HEK293 (cell line): ENCODE measurements at regions not wholly inside any gene's neighbourhood (a gene's known extent, or its start where the extent isn't known, plus 50 kb on each side); places are given as distances from the start of the nearest gene placed in this dataset.

Experiments used
- CTCF ChIA-PET: fragments of 350-600 bp; formaldehyde crosslinking; extraction: SDS; loops from one replicate; lab custom pipeline; 2021; ENCODE audit warnings: antibody characterized with exemption; lab: Yijun Ruan, JAX
- POLR2A ChIA-PET: fragments of 300-600 bp; formaldehyde crosslinking; extraction: SDS; loops from one replicate; lab custom pipeline; 2020; ENCODE audit warnings: antibody characterized with exemption, inconsistent platforms; lab: Yijun Ruan, JAX
- H3K27ac ChIP-seq: fragments of 200-500 bp; sonication (Bioruptor generic); 2 replicates; pipeline ENCODE4 v1.5.1; 2014; ENCODE audit warnings: low read depth, low read length, control low read depth, inconsistent platforms; ENCODE audit errors: extremely low read depth
- H3K36me3 ChIP-seq, 2 experiments: fragments of 200-500 bp in 1 of 2; sonication (Bioruptor generic) in 1 of 2; 1 replicate in 1 of 2; 2 replicates in 1 of 2; pipeline ENCODE4 v1.5.1; 2014 to 2017; ENCODE audit warnings: inconsistent platforms in 2 of 2, low read length in 2 of 2; ENCODE audit not compliant: control insufficient read depth in 2 of 2, insufficient read depth in 1 of 2
- H3K4me1 ChIP-seq: fragments of 200-500 bp; sonication (Bioruptor generic); 2 replicates; pipeline ENCODE4 v1.5.1; 2014; ENCODE audit warnings: mild to moderate bottlenecking, low read length, inconsistent platforms; ENCODE audit not compliant: control insufficient read depth, insufficient read depth
- H3K4me3 ChIP-seq: 2 replicates; pipeline ENCODE4 v1.5.1; 2011; ENCODE audit warnings: low read depth, mild to moderate bottlenecking, control low read depth, low read length, moderate library complexity
- H3K9me3 ChIP-seq: fragments of 200-500 bp; sonication (Bioruptor generic); 2 replicates; pipeline ENCODE4 v1.5.1; 2014; ENCODE audit warnings: low read depth, low read length, inconsistent platforms; ENCODE audit not compliant: control insufficient read depth, insufficient read depth
- FEZF1 ChIP-seq: fragments of 450-650 bp; formaldehyde crosslinking; IDR thresholded peaks from 2 replicates; pipeline ENCODE4 v1.5.1; 2016; ENCODE audit warnings: missing biosample characterization, missing genetic modification characterization
- HOXC10 ChIP-seq: sonication (generic); formaldehyde crosslinking; IDR thresholded peaks from 2 replicates; pipeline ENCODE4 v1.8.1; 2023; ENCODE audit warnings: mild to moderate bottlenecking, missing genetic modification reagents
- ZFHX2 ChIP-seq: fragments of 450-650 bp; formaldehyde crosslinking; conservative IDR thresholded peaks from 2 replicates; pipeline ENCODE4 v1.5.1; 2016; ENCODE audit warnings: missing biosample characterization, missing genetic modification characterization
- ZNF133 ChIP-seq: fragments of 450-650 bp; formaldehyde crosslinking; IDR thresholded peaks from 2 replicates; pipeline ENCODE4 v1.5.1; 2016; ENCODE audit warnings: missing biosample characterization, missing genetic modification characterization
- ZNF266 ChIP-seq: fragments of 450-650 bp; formaldehyde crosslinking; IDR thresholded peaks from 2 replicates; pipeline ENCODE4 v1.5.1; 2016; ENCODE audit warnings: missing biosample characterization, missing genetic modification characterization, low read depth
- ZNF274 ChIP-seq, 2 experiments: fragments of 200-500 bp in 1 of 2; fragments of 450-650 bp in 1 of 2; sonication (Bioruptor generic) in 1 of 2; formaldehyde crosslinking in 1 of 2; IDR thresholded peaks; 2 replicates each; pipeline versions ENCODE4 v1.5.1 to v1.6.1; 2014 to 2016; ENCODE audit warnings: borderline replicate concordance in 1 of 2, inconsistent platforms in 1 of 2, low read length in 1 of 2, missing biosample characterization in 1 of 2, missing genetic modification characterization in 1 of 2
- ZNF302 ChIP-seq: fragments of 450-650 bp; formaldehyde crosslinking; IDR thresholded peaks from 2 replicates; pipeline ENCODE4 v1.5.1; 2016; ENCODE audit warnings: missing biosample characterization, missing genetic modification characterization, low read depth
- ZNF433 ChIP-seq: fragments of 450-650 bp; formaldehyde crosslinking; IDR thresholded peaks from 2 replicates; pipeline ENCODE4 v1.5.1; 2016; ENCODE audit warnings: missing biosample characterization, missing genetic modification characterization, low read depth
- ZNF48 ChIP-seq: fragments of 450-650 bp; formaldehyde crosslinking; IDR thresholded peaks from 2 replicates; pipeline ENCODE4 v1.5.1; 2016; ENCODE audit warnings: missing biosample characterization, missing genetic modification characterization
- ZNF561 ChIP-seq: fragments of 450-650 bp; IDR thresholded peaks from 2 replicates; pipeline ENCODE4 v1.5.1; 2018; ENCODE audit warnings: missing biosample characterization, missing genetic modification characterization, borderline replicate concordance
- ZNF571 ChIP-seq: fragments of 450-650 bp; formaldehyde crosslinking; IDR thresholded peaks from 2 replicates; pipeline ENCODE4 v1.5.0; 2017; ENCODE audit warnings: missing biosample characterization, missing genetic modification characterization
- ZNF626 ChIP-seq: fragments of 450-650 bp; sonication (Bioruptor Pico); formaldehyde crosslinking; IDR thresholded peaks from 2 replicates; pipeline ENCODE4 v1.5.1; 2018; ENCODE audit warnings: missing biosample characterization, missing genetic modification characterization, inconsistent platforms
- ZNF76 ChIP-seq: fragments of 450-650 bp; formaldehyde crosslinking; IDR thresholded peaks from 2 replicates; pipeline ENCODE4; 2016; ENCODE audit warnings: low read depth, missing biosample characterization, missing genetic modification characterization, borderline replicate concordance
- TF ChIP-seq, protein P1 (sequence below): fragments of 450-650 bp; formaldehyde crosslinking; IDR thresholded peaks from 2 replicates; pipeline ENCODE4 v1.5.1; 2016; ENCODE audit warnings: missing biosample characterization, missing genetic modification characterization
- TF ChIP-seq, protein P2 (sequence below): fragments of 450-650 bp; formaldehyde crosslinking; IDR thresholded peaks from 2 replicates; pipeline ENCODE4 v1.5.1; 2016; ENCODE audit warnings: missing biosample characterization, missing genetic modification characterization, low read depth
- TF ChIP-seq, protein P3 (sequence below): fragments of 450-650 bp; formaldehyde crosslinking; IDR thresholded peaks from 2 replicates; pipeline ENCODE4 v1.5.1; 2016; ENCODE audit warnings: missing biosample characterization, missing genetic modification characterization
- TF ChIP-seq, protein P4 (sequence below): fragments of 450-650 bp; formaldehyde crosslinking; IDR thresholded peaks from 2 replicates; pipeline ENCODE4 v1.5.1; 2016; ENCODE audit warnings: missing biosample characterization, missing genetic modification characterization
- TF ChIP-seq, protein P5 (sequence below): fragments of 450-650 bp; formaldehyde crosslinking; IDR thresholded peaks from 2 replicates; pipeline ENCODE4 v1.5.1; 2016; ENCODE audit warnings: missing biosample characterization, missing genetic modification characterization
- TF ChIP-seq, protein P6 (sequence below): fragments of 450-650 bp; formaldehyde crosslinking; IDR thresholded peaks from 2 replicates; pipeline ENCODE4 v1.5.1; 2016; ENCODE audit warnings: missing biosample characterization, missing genetic modification characterization
- TF ChIP-seq, protein P7 (sequence below): fragments of 450-650 bp; formaldehyde crosslinking; IDR thresholded peaks from 2 replicates; pipeline ENCODE4 v1.5.1; 2017; ENCODE audit warnings: missing biosample characterization, missing genetic modification characterization

DNA sequence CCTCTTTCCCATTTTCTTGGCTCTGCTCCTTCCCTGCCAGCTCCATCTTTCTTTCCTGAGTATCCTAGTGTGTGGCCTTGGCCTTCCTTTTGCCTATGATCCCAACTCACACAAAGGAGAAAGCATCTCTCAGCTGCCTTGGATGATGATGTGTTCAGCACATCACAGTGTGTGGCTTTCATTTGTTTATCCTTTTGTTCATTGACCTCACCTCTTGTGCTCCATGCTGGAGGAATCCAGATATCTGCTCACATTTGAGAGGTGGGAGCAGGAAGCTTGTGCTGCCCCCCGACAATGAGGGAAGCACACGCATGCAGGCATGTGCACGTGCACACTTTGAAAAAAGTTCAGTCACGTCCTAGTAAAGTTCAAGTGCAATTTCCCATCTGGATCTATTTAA, 131.0 kb downstream of the SMIM20 start:
- ChIA-PET CTCF (interaction anchor here (0.9 kb wide), 1 partner anchor 57 kb away, joined by 3 read pairs; no protein-coding TSS in a partner anchor), POLR2A (no interaction called here)
- no peak overlapping the region for H3K4me3 ChIP-seq
- no peaks in the 10 kb centered on the region for H3K4me1 ChIP-seq
- H3K27ac ChIP-seq: no peak overlapping the region
- TF ChIP-seq ZNF571 (tag by site-specific recombination) (no peak), ZNF48 (tag by site-specific recombination) (no peak), ZNF133 (tag by site-specific recombination) (no peak), ZNF561 (no peak), ZNF302 (tag by site-specific recombination) (no peak), ZFHX2 (tag by site-specific recombination) (no peak), HOXC10 (CRISPR knock-in tag) (no peak), ZNF274 (IDR thresholded peaks at IDR 0.05; ENCODE audit: low read length) (no peak), ZNF274 (tag by site-specific recombination; IDR thresholded peaks at IDR 0.05; ENCODE audit: borderline replicate concordance) (no peak), ZNF626 (tag by site-specific recombination) (no peak), ZNF266 (tag by site-specific recombination) (no peak), ZNF76 (tag by site-specific recombination) (no peak), ZNF433 (no peak), FEZF1 (tag by site-specific recombination) (no peak)
- TF ChIP-seq, protein P1, sequence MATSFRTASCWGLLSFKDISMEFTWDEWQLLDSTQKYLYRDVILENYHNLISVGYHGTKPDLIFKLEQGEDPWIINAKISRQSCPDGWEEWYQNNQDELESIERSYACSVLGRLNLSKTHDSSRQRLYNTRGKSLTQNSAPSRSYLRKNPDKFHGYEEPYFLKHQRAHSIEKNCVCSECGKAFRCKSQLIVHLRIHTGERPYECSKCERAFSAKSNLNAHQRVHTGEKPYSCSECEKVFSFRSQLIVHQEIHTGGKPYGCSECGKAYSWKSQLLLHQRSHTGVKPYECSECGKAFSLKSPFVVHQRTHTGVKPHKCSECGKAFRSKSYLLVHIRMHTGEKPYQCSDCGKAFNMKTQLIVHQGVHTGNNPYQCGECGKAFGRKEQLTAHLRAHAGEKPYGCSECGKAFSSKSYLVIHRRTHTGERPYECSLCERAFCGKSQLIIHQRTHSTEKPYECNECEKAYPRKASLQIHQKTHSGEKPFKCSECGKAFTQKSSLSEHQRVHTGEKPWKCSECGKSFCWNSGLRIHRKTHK: no peak
- TF ChIP-seq, protein P2, sequence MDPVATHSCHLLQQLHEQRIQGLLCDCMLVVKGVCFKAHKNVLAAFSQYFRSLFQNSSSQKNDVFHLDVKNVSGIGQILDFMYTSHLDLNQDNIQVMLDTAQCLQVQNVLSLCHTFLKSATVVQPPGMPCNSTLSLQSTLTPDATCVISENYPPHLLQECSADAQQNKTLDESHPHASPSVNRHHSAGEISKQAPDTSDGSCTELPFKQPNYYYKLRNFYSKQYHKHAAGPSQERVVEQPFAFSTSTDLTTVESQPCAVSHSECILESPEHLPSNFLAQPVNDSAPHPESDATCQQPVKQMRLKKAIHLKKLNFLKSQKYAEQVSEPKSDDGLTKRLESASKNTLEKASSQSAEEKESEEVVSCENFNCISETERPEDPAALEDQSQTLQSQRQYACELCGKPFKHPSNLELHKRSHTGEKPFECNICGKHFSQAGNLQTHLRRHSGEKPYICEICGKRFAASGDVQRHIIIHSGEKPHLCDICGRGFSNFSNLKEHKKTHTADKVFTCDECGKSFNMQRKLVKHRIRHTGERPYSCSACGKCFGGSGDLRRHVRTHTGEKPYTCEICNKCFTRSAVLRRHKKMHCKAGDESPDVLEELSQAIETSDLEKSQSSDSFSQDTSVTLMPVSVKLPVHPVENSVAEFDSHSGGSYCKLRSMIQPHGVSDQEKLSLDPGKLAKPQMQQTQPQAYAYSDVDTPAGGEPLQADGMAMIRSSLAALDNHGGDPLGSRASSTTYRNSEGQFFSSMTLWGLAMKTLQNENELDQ (tag by site-specific recombination): no peak
- TF ChIP-seq, protein P3, sequence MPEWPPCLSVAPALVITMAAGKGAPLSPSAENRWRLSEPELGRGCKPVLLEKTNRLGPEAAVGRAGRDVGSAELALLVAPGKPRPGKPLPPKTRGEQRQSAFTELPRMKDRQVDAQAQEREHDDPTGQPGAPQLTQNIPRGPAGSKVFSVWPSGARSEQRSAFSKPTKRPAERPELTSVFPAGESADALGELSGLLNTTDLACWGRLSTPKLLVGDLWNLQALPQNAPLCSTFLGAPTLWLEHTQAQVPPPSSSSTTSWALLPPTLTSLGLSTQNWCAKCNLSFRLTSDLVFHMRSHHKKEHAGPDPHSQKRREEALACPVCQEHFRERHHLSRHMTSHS: no peak
- TF ChIP-seq, protein P4, sequence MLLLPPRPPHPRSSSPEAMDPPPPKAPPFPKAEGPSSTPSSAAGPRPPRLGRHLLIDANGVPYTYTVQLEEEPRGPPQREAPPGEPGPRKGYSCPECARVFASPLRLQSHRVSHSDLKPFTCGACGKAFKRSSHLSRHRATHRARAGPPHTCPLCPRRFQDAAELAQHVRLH: no peak
- TF ChIP-seq, protein P5, sequence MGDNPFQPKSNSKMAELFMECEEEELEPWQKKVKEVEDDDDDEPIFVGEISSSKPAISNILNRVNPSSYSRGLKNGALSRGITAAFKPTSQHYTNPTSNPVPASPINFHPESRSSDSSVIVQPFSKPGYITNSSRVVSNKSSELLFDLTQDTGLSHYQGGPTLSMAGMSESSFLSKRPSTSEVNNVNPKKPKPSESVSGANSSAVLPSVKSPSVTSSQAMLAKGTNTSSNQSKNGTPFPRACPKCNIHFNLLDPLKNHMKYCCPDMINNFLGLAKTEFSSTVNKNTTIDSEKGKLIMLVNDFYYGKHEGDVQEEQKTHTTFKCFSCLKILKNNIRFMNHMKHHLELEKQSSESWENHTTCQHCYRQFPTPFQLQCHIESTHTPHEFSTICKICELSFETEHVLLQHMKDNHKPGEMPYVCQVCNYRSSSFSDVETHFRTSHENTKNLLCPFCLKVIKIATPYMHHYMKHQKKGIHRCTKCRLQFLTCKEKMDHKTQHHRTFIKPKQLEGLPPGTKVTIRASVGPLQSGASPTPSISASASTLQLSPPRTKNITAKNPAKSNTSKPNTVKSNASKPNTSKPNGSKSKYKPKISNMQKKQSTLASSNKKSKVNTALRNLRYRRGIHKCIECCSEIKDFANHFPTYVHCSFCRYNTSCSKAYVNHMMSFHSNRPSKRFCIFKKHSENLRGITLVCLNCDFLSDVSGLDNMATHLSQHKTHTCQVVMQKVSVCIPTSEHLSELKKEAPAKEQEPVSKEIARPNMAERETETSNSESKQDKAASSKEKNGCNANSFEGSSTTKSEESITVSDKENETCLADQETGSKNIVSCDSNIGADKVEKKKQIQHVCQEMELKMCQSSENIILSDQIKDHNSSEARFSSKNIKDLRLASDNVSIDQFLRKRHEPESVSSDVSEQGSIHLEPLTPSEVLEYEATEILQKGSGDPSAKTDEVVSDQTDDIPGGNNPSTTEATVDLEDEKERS (tag by site-specific recombination): no peak
- TF ChIP-seq, protein P6, sequence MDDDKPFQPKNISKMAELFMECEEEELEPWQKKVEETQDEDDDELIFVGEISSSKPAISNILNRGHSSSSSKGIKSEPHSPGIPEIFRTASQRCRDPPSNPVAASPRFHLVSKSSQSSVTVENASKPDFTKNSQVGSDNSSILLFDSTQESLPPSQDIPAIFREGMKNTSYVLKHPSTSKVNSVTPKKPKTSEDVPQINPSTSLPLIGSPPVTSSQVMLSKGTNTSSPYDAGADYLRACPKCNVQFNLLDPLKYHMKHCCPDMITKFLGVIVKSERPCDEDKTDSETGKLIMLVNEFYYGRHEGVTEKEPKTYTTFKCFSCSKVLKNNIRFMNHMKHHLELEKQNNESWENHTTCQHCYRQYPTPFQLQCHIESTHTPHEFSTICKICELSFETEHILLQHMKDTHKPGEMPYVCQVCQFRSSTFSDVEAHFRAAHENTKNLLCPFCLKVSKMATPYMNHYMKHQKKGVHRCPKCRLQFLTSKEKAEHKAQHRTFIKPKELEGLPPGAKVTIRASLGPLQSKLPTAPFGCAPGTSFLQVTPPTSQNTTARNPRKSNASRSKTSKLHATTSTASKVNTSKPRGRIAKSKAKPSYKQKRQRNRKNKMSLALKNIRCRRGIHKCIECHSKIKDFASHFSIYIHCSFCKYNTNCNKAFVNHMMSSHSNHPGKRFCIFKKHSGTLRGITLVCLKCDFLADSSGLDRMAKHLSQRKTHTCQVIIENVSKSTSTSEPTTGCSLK (tag by site-specific recombination): no peak
- TF ChIP-seq, protein P7, sequence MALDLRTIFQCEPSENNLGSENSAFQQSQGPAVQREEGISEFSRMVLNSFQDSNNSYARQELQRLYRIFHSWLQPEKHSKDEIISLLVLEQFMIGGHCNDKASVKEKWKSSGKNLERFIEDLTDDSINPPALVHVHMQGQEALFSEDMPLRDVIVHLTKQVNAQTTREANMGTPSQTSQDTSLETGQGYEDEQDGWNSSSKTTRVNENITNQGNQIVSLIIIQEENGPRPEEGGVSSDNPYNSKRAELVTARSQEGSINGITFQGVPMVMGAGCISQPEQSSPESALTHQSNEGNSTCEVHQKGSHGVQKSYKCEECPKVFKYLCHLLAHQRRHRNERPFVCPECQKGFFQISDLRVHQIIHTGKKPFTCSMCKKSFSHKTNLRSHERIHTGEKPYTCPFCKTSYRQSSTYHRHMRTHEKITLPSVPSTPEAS (tag by site-specific recombination): no peak
- H3K36me3 ChIP-seq: no peaks in the 10 kb centered on the region
- H3K9me3 ChIP-seq: no peaks in the 10 kb centered on the region
